Keratinocyte (primary cell): ENCODE measurements at regions not wholly inside any gene's neighbourhood (a gene's known extent, or its start where the extent isn't known, plus 50 kb on each side); places are given as distances from the start of the nearest gene placed in this dataset.

Source experiments
- DNase-seq: peaks from one replicate; pipeline ENCODE4 v3.0.0-alpha.2; 2011; ENCODE audit warnings: low read depth, missing footprints, low spot score
- FAIRE-seq: peaks from 2 replicates; lab custom pipeline; 2011; peaks lifted over from hg19 to GRCh38; lab: Jason Lieb, UNC
- H2AFZ ChIP-seq: 2 replicates; pipeline ENCODE4 v1.6.0; 2012; ENCODE audit warnings: low read length, control low read depth, inconsistent platforms; ENCODE audit not compliant: control insufficient read depth
- H3K27ac ChIP-seq: 2 replicates; pipeline ENCODE4 v1.5.1; 2011; ENCODE audit warnings: low read length; ENCODE audit not compliant: control insufficient read depth, insufficient read depth
- H3K27me3 ChIP-seq: 3 replicates; pipeline ENCODE4 v1.6.0; 2011; ENCODE audit warnings: low read length; ENCODE audit not compliant: control insufficient read depth, insufficient read depth; ENCODE audit errors: extremely low read depth
- H3K36me3 ChIP-seq, 2 experiments: 2 replicates in 1 of 2; 3 replicates in 1 of 2; pipeline ENCODE4 v1.5.1; 2011; ENCODE audit warnings: low read length in 2 of 2, mild to moderate bottlenecking in 1 of 2; ENCODE audit not compliant: control insufficient read depth in 2 of 2, insufficient read depth in 2 of 2; ENCODE audit errors: extremely low read depth in 1 of 2
- H3K4me1 ChIP-seq: 3 replicates; pipeline ENCODE4 v1.5.1; 2011; ENCODE audit warnings: low read length; ENCODE audit not compliant: control insufficient read depth, insufficient read depth; ENCODE audit errors: extremely low read depth
- H3K4me2 ChIP-seq: 3 replicates; pipeline ENCODE4 v1.6.0; 2011; ENCODE audit warnings: low read depth, low read length; ENCODE audit not compliant: control insufficient read depth, insufficient read depth; ENCODE audit errors: extremely low read depth
- H3K4me3 ChIP-seq, 3 experiments: fragments of 200-600 bp in 1 of 3; sonication (generic) in 1 of 3; 2 replicates in 2 of 3; 3 replicates in 1 of 3; pipeline ENCODE4 v1.5.1; 2011 to 2016; ENCODE audit warnings: low read length in 3 of 3, mild to moderate bottlenecking in 3 of 3, control low read depth in 2 of 3, inconsistent platforms in 1 of 3, low read depth in 1 of 3, mixed read lengths in 1 of 3, mixed run types in 1 of 3, moderate library complexity in 1 of 3; ENCODE audit not compliant: control insufficient read depth in 2 of 3, insufficient read depth in 2 of 3; ENCODE audit errors: extremely low read depth in 1 of 3
- H3K79me2 ChIP-seq: 2 replicates; pipeline ENCODE4 v1.6.0; 2012; ENCODE audit warnings: low read length; ENCODE audit not compliant: control insufficient read depth, insufficient read depth
- H3K9ac ChIP-seq: 3 replicates; pipeline ENCODE4 v1.6.0; 2011; ENCODE audit warnings: low read length; ENCODE audit not compliant: control insufficient read depth, insufficient read depth; ENCODE audit errors: extremely low read depth
- H3K9me1 ChIP-seq: 3 replicates; pipeline ENCODE4 v1.6.0; 2011; ENCODE audit warnings: low read length; ENCODE audit not compliant: control insufficient read depth, insufficient read depth; ENCODE audit errors: extremely low read depth
- H3K9me3 ChIP-seq: 2 replicates; pipeline ENCODE4 v1.5.1; 2012; ENCODE audit warnings: low read depth, low read length; ENCODE audit not compliant: control insufficient read depth
- H4K20me1 ChIP-seq: 3 replicates; pipeline ENCODE4 v1.6.0; 2011; ENCODE audit warnings: low read length; ENCODE audit not compliant: control insufficient read depth, insufficient read depth; ENCODE audit errors: extremely low read depth
- EZH2 ChIP-seq: IDR thresholded peaks from one replicate; pipeline ENCODE4 v1.6.1; 2012; ENCODE audit warnings: inconsistent platforms, mild to moderate bottlenecking, low read length, moderate library complexity
- dilution Hi-C: fragments of 300-500 bp; cut with MboI; formaldehyde crosslinking; loops from one replicate; pipeline ENCODE4 v1.7.0; 2020; ENCODE audit warnings: low sequenced_read_pairs; ENCODE audit not compliant: extremely low pct_ligation_motif_present
- TF ChIP-seq, protein P1 (sequence below), 3 experiments: IDR thresholded peaks in 1 of 3; conservative IDR thresholded peaks in 1 of 3; optimal IDR thresholded peaks in 1 of 3; 2 replicates in 2 of 3; 3 replicates in 1 of 3; pipeline versions ENCODE3 to v1.5.1; 2011; ENCODE audit warnings: low read length in 3 of 3, mild to moderate bottlenecking in 3 of 3, moderate library complexity in 2 of 3, control low read depth in 1 of 3, inconsistent platforms in 1 of 3; ENCODE audit not compliant: insufficient read depth in 2 of 3; ENCODE audit errors: extremely low read depth in 1 of 3

DNA sequence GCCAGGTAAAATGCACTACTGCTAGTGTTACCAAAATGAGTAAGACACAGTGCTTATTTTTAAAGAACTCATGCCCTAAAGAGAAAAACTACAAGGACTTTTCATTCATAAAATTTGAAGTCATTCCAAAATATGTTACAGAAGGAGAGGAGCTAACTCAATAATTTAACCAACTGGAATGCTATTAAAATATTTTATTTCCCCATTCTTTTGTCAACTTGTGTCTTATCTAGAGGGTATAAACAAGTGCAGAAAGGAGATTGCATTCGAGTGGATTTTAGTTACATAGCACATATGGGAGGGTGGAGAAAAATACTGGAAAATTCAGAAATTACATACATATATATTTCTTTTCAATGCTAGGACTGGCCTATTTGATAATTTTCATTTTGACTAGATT lies 131.0 kb upstream of the IRS2 start:
- Histone ChIP-seq H3K4me3 (no peak overlapping the region), H3K79me2 (no peaks in the 10 kb centered on the region), H3K27me3 (no peaks in the 10 kb centered on the region), H3K36me3 (no peaks in the 10 kb centered on the region), H3K9me1 (no peaks in the 10 kb centered on the region), H3K27ac (no peak overlapping the region), H3K4me1 (no peaks in the 10 kb centered on the region), H4K20me1 (no peaks in the 10 kb centered on the region), H3K4me2 (no peak overlapping the region), H3K9me3 (no peaks in the 10 kb centered on the region), H2AFZ (no peak overlapping the region), H3K9ac (no peak overlapping the region)
- dilution Hi-C loops, result no loop called here
- DNase-seq (no peak), FAIRE-seq (no peak)
- TF ChIP-seq, protein P1, sequence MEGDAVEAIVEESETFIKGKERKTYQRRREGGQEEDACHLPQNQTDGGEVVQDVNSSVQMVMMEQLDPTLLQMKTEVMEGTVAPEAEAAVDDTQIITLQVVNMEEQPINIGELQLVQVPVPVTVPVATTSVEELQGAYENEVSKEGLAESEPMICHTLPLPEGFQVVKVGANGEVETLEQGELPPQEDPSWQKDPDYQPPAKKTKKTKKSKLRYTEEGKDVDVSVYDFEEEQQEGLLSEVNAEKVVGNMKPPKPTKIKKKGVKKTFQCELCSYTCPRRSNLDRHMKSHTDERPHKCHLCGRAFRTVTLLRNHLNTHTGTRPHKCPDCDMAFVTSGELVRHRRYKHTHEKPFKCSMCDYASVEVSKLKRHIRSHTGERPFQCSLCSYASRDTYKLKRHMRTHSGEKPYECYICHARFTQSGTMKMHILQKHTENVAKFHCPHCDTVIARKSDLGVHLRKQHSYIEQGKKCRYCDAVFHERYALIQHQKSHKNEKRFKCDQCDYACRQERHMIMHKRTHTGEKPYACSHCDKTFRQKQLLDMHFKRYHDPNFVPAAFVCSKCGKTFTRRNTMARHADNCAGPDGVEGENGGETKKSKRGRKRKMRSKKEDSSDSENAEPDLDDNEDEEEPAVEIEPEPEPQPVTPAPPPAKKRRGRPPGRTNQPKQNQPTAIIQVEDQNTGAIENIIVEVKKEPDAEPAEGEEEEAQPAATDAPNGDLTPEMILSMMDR (optimal IDR thresholded peaks at IDR 0.05 in 1 of 3, IDR thresholded peaks at IDR 0.05 in 1 of 3, conservative IDR thresholded peaks at IDR 0.05 in 1 of 3; ENCODE audit: extremely low read depth in 1 of 3, insufficient read depth in 2 of 3, low read length in 3 of 3), result no peak
- TF ChIP-seq EZH2, result no peak

DNA sequence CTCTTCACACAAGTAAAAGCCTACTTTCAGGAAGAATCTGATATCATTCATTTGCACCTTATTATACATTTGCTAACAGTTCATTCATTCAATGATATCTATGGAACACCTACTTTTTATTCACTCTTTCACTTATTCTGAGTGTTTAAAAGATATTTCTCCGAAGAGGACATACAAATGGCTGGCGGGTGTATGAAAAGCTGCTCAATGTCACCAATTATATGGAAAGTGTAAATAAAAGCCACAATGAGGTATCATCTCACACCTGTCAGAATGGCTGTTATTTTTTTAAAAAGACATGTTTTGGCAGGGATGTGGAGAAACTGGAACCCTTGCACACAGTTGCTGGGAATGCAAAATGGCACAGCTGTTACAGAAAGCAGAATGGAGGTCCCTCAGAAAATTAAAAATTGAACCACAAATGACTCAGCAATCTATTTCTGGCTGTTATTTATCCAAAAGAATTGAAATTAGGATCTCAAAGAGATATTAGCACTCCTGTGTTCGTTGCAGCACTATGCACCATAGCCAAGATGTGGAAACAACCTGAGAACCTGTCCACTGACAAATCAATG lies 127.6 kb upstream of the IRS2 start:
- dilution Hi-C loops, result no loop called here
- no peaks in the 10 kb centered on the region for H3K4me1 ChIP-seq
- no peak overlapping the region for H2AFZ ChIP-seq
- no peak overlapping the region for H3K27ac ChIP-seq
- H3K79me2 ChIP-seq, result no peaks in the 10 kb centered on the region
- no peak for DNase-seq
- H4K20me1 ChIP-seq, result no peaks in the 10 kb centered on the region
- no peaks in the 10 kb centered on the region for H3K36me3 ChIP-seq
- FAIRE-seq, result no peak
- H3K27me3 ChIP-seq, result no peaks in the 10 kb centered on the region
- H3K9me3 ChIP-seq, result no peaks in the 10 kb centered on the region
- H3K4me3 ChIP-seq, result no peak overlapping the region
- no peaks in the 10 kb centered on the region for H3K9me1 ChIP-seq
- no peak overlapping the region for H3K9ac ChIP-seq
- no peak overlapping the region for H3K4me2 ChIP-seq
- no peak for TF ChIP-seq EZH2
- TF ChIP-seq, protein P1 (optimal IDR thresholded peaks at IDR 0.05 in 1 of 3, IDR thresholded peaks at IDR 0.05 in 1 of 3, conservative IDR thresholded peaks at IDR 0.05 in 1 of 3; ENCODE audit: extremely low read depth in 1 of 3, insufficient read depth in 2 of 3, low read length in 3 of 3), result no peak
